ENCODE measurements at regions not wholly inside any gene's neighbourhood (a gene's known extent, or its start where the extent isn't known, plus 50 kb on each side); places are given as distances from the start of the nearest gene placed in this dataset.

DNA sequence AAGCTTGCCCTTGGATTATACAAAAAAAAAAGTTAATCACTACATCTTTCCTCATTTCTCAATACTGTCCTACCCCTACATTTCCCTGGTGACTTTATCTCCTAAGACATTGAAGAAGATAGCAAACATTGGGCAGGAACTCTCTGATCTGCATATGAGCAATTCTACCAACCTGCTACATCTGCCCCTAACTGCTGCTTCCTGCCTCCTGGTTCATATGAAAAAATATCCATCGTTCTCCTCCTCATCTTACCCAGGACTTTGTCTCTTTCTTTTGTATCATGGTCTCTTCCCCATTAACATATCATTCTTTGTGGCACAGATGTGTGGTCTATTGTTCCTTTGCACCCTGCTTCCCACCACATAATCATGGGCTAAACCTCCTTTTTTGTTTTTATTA, 139.7 kb upstream of the PCGF5 start:
- TF ChIP-seq TAF1 (IDR thresholded peaks at IDR 0.05; ENCODE audit: low read depth, low read length), result no peak
- TF ChIP-seq POLR2AphosphoS5 (IDR thresholded peaks at IDR 0.05; ENCODE audit: low read depth, low read length), result no peak
- no peak for TF ChIP-seq POLR2A (IDR thresholded peaks at IDR 0.05; ENCODE audit: low read depth, low read length)
- TF ChIP-seq SPI1 (IDR thresholded peaks at IDR 0.05; ENCODE audit: low read depth, low read length), result no peak
- TF ChIP-seq PAX5 (IDR thresholded peaks at IDR 0.05; ENCODE audit: insufficient read depth, low read length, severe bottlenecking), result no peak
